ENCODE measurements at regions not wholly inside any gene's neighbourhood (a gene's known extent, or its start where the extent isn't known, plus 50 kb on each side); places are given as distances from the start of the nearest gene placed in this dataset.
"Not testable (repeated sequence)": the region's sequence is repeated elsewhere in the genome, so short reads cannot be mapped to it uniquely, and the experiment has no call there.

DNA sequence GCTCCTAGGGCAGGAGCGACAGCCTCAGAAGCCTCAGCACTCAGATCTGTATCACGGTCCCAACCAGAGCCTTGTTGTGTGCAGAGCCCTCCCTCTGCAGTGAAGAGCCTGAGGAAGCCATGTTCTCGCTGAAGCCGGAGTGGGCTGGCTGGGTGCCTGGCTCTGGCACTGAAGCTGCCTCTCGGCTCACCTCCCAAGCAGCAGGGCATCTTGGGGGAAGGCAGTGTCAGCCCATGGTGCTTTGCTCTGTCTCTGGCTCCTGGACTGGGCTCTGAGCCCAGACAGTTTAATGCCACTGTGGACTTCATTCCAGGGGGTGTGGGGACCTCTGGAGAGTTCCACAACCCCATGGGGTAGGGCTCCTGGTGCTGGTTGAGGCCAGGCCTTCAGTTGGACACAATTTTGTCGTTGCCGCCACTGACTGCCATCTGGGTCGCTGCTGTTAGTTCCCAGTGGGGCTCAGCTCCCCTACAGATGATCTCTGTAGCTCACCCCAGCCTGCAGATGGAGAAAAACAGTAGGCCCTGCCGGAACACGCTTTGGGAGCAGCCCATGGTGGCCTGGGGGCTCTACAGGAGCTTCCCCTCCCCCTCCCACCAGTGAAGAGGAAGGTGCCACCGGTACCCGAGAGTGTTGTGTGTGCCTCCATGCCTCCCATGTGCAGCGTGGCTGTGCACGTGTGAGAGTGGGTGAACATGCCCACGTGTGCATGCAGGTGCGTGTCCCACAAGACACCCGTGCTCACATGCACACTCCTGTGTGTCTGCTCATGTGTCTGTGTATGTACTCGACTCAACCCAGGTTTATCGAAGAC lies 86.5 kb upstream of the B3GAT1 start:
- no peak for DNase-seq (ENCODE audit: low read depth)

DNA sequence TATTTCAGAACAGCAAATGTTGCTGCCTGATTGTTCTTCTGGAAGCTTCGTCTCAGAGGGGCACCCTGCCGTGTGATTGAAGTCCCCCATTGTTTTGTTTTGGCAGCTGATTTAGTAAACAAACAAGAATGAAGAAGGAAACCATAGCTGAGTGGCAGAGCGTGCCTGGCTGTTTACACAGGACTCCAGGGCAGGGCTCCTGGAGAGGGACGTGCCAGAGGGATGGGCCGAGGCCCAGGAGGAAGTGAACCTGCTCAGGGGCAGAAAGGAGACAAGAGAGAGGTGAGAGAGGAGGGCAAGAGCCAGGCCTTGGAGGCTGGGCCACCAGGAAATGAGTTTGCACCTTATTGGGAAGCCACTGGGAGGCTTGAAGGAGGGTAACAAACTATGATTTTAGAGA lies 85.5 kb upstream of the B3GAT1 start:
- DNase-seq (ENCODE audit: low read depth), result no peak

DNA sequence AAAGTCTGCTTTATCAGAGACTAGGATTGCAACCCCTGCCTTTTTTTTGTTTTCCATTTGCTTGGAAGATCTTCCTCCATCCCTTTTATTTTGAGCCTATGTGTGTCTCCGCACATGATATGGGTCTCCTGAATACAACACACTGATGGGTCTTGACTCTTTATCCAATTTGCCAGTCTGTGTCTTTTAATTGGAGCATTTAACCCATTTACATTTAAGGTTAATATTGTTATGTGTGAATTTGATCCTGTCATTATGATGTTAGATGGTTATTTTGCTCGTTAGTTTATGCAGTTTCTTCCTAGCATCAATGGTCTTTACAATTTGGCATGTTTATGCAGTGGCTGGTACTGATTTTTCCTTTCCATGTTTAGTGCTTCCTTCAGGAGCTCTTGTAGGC lies 84.0 kb upstream of the B3GAT1 start:
- not testable (repeated sequence) for DNase-seq (ENCODE audit: low read depth)

DNA sequence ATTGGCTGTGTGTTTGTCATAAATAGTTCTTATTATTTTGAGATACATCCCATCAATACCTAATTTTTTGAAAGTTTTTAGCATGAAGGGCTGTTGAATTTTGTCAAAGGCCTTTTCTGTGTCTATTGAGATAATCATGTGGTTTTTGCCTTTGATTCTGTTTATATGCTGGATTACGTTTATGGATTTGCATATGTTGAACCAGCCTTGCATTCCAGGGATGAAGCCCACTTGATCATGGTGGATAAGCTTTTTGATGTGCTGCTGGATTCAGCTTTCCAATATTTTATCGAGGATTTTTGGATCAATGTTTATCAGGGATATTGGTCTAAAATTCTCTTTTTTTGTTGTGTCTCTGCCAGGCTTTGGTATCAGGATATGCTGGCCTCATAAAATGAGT lies 82.4 kb upstream of the B3GAT1 start:
- DNase-seq (ENCODE audit: low read depth), result not testable (repeated sequence)

DNA sequence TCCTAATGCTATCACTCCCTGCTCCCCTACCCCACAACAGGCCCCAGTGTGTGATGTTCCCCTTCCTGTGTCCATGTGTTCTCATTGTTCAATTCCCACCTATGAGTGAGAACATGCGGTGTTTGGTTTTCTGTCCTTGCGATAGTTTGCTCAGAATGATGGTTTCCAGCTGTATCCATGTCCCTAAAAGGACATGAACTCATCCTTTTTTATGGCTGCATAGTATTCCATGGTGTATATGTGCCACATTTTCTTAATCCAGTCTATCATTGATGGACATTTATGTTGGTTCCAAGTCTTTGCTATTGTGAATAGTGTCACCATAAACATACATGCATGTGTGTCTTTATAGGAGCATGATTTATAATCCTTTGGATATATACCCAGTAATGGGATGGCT lies 80.4 kb upstream of the B3GAT1 start:
- DNase-seq (ENCODE audit: low read depth), result not testable (repeated sequence)

DNA sequence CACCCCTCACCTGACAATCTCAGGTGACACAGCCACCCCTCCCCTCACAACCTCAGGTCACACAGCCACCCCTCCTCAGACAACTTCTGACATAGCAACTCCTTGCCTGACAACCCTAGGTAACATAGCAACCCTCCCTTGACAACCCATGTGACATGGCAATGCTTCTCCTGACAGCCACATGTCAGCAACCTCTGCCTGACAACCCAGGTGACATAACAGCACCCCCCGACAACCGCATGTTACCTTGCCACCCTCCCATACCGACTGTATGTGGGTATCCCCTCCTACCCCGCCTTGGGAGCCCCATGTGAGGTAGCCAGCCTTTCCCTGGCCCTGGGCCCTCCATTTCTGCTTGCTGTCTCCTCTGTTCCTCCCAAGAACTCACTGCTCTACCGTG lies 77.7 kb upstream of the B3GAT1 start:
- DNase-seq (ENCODE audit: low read depth), result no peak

DNA sequence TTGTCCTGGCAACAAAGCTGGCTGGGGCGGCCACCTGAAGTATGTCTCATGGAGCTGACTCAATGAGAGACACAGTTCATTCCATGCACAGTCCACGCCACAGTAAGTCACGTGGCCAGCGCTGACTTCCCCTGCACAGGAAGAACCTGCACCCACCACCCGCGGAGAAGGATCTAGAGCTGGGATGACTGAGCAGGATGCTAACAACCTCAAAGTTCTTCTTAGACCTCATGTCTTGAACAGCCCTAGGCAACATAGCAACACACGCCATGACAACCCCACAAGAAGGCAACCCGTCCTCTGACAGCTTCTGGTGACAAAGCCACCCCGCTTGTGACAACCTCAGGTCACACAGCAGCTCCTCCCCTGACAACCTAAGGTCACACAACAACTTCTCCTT lies 76.9 kb upstream of the B3GAT1 start:
- no peak for DNase-seq (ENCODE audit: low read depth)

DNA sequence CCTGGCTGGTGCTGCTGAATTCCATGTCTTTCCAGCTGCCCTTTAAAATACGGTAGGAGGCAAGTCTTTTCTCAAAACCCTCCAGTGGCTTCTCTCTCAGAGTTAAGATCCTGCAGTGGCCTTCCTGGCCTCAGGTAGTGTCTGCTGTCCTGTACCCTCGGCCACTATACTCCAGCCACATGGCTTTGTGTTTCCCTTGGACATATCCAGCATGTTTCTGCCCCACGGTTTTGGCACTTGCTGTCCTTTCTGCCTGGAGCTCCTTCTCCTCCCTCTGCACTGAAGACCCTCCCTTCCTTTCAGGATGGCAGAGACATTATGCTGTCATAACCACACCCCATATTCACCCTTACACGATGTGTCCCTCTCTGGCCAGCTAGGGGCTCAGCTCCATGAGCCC lies 76.5 kb upstream of the B3GAT1 start:
- no peak for DNase-seq (ENCODE audit: low read depth)

DNA sequence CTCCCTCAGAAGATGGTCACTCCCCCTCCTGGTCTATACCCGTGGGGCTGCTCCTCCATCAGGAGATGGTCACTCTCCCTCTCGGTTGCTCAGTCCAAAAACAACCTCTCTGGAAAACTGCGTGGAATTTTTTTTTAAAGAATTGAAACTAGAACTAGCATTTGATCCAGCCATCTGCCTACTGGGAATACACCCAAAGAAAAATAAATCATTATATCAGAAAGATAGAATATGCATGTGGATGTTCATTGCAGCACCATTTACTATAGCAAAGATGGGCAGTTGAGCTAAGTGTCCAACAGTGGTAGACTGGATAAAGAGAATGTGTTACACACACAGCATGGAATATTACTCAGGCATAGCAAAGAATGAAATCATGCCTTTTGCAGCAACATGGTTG lies 75.7 kb upstream of the B3GAT1 start:
- no peak for DNase-seq (ENCODE audit: low read depth)

DNA sequence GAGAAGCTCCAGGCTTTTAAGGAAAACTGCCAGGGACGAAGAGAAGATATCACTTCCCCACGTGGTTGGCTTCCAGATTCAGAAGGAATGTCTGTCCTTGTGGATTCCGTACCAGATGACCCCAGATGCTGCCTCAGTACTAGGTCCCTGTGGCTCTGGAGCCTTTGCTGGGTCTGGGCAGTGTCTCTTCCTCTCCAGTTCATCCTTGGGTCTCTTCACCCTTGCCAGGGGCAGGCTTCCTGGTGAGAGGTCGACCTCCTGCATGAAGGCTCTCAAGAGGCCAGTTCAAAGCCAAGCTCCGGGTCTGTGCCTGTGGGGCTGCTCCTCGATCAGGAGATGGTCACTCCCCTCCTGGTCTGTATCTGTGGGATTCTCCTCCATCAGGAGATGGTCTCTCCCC lies 74.7 kb upstream of the B3GAT1 start:
- no peak for DNase-seq (ENCODE audit: low read depth)

DNA sequence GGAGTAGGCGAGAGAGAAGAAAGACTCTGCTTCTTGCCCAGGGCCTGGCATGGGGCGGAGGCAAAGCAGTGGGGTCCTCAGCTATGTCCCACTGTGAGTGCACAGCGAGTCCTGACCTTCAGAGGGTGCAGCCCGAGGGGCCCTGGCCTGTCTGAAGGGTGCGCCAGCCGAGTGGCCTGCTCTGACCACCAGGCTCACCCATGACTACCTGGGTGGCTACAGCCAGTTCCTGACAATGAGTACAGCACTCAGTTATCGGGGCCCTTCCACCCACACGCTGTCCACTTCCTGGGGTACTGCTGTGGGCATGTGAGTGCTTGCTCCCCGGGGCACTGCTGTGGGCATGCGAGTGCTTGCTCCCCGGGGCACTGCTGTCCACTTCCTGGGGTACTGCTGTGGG lies 74.1 kb upstream of the B3GAT1 start:
- DNase-seq (ENCODE audit: low read depth), result no peak

DNA sequence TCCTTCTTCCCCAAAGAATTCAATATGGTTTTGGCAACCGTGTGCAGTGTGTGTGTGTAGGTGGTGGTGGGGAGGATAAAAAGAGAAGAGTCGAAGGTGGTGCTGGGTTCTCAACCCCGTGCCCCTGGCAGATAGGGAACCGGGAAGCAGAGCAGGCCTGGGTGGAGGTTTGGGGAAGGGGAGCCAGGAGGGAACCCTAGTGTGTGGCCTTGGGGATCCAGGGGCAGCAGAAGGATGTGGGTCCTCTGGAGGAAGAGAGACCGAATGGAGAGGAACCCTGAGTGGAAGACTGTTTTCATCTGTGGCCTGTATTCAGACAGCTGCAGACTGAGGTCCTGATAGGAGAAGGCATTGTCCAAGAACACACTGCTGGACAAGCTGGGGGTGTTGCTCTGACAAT lies 73.3 kb upstream of the B3GAT1 start:
- DNase-seq (ENCODE audit: low read depth), result no peak

DNA sequence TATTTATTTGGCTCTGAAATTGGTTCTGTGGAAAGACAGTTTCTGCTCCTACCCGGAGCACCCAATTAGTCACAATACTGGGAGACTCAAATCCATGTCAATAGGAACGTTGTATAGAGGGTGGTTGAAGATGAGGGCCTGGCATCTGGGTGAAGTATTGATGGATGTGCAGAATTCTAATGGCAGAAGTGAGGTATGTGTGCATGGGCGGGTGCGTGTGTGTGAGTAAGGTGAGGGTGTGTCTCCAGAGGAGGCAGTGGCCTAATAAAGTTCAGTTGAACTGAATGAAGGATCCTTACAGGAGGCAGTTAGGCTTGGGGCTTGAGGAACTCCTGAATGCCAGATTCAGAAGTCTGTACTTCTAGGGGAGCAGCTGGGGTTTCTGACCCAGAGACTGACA lies 71.8 kb upstream of the B3GAT1 start:
- no peak for DNase-seq (ENCODE audit: low read depth)

DNA sequence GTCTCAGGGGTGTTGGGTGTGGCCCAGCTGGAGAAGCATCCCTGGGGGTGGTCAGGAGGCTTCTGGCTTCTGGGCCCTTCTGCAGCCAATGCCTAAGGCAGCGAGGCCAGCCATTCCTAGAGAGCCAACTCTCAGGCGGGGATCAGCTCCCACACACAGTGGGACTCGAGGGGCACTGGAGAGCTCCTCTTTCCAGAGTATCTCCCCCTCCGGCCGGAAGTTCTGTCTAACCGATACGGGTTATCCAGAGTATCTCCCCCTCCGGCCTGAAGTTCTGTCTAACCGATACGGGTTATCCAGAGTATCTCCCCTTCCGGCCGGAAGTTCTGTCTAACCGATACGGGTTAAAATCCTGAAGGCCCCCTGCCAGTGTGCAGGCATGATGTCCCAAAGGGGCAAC lies 71.2 kb upstream of the B3GAT1 start:
- no peak for DNase-seq (ENCODE audit: low read depth)

DNA sequence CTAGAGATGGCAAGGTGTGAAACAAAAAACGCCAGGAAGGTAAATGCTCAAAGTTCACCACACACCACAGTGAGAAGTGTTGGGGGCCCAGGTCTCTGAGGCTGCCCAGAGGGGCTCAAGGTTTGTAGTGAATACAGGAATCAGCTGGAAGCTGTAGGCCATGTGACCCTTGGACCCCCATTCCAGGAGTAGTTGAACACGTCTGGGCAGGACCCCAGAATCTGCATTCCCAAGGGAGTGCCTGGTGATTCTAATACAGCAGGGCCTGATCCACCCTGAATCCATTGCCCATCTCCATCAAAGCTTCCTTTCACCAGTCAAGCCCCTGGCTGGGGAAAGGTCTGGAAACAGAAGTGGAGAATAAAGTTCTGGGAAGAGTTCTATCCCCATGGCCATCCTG lies 70.8 kb upstream of the B3GAT1 start:
- DNase-seq (ENCODE audit: low read depth), result no peak

DNA sequence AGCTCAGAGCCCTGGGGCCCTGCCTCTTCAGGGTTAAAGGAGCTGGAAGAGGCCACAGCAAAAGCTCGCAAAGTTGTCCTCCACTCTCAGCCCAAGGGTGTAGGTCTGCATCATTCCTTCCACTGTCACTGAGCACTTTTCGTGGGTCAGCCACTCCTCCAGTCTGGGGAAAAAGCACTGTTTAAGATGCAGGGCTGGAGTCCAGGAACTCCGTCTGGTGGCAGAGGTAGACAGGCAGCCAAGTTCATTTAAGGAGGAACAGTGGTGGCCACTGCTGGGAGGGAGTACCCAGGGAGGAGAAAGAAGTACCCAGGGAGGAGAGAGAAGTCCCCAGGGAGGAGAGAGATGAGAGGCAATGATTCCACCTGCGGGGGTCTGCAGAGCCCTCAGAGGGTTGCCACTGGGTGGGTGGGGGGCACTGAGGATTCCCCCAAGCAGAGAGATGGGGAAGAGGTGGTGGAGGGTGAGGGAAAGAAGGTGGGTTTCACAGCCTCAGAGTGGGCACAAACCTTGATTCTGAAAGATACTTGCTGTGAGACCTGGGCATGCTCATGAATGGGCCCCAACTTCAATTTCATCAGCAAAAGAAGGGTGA lies 70.0 kb upstream of the B3GAT1 start:
- DNase-seq (ENCODE audit: low read depth), result no peak

DNA sequence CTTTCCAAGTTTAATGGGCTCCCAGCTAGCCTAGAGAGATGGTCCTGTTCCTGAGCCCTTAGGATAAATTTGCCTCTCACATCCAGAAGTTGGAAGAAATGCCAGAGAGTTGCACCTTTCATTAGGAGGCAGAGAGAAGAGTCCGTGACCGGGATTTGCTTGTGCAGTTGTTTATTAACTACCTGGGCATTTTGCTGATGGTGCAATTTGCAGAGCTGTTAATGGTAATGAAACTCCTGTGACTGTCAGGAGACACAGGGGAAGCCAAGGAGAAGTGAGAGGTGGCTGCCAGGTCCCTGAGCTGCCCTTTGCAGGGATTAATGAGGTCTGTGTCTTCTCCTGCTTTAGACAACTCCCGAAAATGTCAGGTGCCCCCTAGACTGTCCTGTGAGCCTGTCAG lies 69.1 kb upstream of the B3GAT1 start:
- no peak for DNase-seq (ENCODE audit: low read depth)

DNA sequence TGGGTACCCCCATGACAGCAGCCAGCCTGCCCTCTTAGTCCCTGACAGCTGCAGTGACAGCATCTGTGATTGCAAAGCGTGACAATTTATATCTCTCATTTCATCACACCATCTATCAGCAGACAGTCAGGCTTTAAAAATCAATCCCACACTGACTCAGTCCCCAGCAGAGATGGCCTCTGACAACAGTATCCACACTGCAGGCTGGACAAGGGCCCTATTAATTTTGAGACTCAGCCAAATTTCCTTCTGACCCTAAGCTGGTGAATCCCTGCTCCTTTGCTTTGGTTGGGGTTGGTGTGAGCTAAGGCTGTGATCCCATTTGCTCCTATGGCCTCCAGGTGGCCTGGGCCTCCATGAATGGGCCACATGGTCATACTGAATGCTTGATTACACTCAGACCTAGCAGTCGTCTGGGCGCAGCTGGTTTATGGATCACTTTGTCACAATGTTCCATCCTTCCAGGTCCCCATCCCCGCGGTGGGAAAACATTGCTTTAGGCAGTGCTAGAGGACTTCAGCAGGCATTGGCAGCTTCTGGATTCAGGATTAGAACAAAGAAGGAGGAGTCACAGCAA lies 68.2 kb upstream of the B3GAT1 start:
- no peak for DNase-seq (ENCODE audit: low read depth)

DNA sequence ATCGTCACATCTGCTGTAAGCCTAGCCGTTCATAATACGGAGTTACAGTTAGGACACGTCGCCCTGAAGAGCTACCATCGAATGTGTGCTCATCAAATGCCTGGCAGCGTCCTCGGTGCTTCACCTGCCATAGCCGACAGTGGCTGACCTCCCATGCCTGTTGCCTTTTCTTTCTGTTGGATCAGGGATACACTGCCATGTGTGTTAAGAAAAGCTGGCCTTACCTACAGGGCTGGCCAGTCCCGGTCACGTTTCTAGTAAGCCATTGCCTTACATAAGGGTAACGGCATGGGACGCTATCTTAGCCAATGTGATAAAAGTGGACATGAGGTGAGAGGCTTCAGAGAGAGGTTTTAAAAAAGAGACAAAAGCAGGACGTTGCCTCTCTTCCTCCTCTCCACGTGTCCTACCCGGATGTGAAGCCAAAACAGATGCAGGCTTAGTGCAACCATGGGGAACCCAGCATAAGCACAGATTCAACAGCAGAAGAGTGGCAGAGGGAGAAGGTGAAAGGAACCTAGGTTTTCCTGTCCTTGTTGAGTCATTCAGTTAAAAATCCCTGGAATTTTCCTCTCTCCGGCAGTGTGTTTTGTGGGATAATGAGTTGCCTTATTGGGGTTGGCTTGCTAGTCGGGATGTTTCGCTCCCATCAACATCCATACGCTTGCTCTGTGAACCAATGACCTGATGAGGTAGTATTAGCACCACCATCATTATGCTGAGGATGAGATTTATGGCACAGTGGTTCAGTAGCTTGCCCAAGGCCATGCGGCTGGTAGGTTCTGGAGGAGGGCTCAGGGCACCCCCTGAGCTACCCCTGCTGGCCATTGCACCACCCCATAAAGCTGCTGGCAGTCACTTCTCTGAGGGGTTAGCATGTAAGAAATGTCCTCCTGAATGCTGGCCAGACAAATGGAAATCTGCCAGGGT lies 67.4 kb upstream of the B3GAT1 start:
- no peak for DNase-seq (ENCODE audit: low read depth)

DNA sequence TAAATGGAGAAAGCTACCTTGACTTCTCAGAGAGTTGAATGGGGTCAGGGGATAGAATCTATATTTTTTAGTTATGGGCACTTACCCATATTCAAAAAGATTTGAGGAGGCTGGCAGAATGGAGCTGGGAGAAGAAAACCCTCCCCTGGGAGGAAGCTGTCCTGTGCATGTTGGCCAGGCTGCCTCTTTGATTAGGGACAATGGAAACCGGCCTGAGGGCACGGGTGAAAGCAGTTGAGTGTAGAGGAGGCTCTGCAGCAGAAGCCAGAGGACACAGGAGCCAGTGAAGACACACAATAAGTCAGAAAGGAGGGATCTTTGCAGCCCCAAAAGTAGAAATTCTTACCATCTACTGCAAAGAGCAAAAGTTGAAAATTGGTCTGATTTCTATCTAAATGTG lies 66.6 kb upstream of the B3GAT1 start:
- DNase-seq (ENCODE audit: low read depth), result no peak

DNA sequence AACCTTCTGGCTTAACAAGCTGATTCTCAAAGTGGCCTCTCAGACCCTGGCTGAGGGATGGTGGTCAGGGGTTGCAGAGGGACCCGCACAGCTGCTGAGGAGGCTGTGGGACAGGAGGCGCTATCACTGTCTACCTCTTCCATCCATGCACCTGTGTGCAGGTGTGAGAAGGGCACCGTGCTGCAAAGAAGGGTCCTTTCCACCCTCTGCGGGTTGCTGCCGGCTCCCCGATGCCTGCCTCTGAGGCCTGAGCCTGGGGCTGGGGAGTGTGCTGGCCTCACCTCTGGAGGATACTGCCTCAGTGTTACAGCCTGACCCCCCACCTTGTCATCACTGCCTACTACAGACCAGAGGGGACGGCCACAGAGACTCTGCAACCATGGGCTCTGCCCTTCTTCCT lies 66.1 kb upstream of the B3GAT1 start:
- no peak for DNase-seq (ENCODE audit: low read depth)

DNA sequence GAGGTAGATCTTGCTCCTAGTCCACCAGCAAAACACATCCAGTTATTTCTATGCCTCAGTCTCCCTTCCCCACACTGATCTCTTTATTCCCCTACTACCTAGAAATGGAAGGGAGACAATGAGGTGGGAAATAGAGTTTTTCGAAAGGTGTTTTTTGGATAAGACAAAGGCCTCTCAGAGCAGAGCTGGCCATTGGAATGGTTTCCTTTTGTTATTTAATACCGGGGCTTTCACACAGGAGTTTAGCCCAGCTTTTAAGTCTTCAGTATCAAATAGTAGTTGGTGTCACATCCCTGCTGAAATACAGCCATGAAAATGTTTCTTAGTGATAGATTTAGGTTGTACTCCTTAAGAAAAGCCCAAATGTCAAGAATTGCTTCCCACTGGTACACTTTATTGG lies 65.4 kb upstream of the B3GAT1 start:
- no peak for DNase-seq (ENCODE audit: low read depth)

Data from iris pigment epithelial cell (primary cell).